ENCODE measurements at regions not wholly inside any gene's neighbourhood (a gene's known extent, or its start where the extent isn't known, plus 50 kb on each side); places are given as distances from the start of the nearest gene placed in this dataset.

DNA sequence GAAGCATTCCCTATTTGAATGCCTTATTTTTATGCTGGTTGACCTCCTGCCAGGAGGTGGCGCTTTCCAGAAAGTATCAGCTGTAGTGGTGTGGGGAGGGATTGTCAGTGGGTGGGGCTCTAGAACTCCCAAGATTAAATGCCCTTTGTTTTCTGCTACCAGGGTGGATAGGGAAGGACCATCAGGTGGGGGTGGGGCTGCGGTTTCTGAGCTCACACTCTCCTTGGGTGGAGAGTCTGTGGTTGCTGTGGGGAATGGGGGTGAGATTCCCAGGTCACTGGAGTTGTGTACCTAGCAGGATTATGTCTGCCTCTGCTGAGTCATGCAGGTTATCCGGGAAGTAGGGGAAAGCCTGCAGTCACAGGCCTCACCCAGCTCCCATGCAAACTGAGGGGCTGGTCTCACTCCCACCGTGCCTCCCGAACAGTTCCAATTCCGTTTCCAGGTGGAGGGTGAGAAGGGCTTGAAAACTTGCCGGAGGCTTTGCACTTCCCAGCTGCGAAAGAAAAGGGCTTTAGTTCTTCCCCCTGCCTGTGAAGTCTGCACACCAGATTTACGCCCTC lies 68.3 kb downstream of the ALG10B start:
- DNase-seq (ENCODE audit: low spot score), result no peak
- in situ Hi-C loops (cut with MboI; ENCODE audit: low pct_unique_long_range_greater_than_20kb, low sequenced_read_pairs, unreplicated experiment), result no loop called here
- TF ChIP-seq, protein P1, sequence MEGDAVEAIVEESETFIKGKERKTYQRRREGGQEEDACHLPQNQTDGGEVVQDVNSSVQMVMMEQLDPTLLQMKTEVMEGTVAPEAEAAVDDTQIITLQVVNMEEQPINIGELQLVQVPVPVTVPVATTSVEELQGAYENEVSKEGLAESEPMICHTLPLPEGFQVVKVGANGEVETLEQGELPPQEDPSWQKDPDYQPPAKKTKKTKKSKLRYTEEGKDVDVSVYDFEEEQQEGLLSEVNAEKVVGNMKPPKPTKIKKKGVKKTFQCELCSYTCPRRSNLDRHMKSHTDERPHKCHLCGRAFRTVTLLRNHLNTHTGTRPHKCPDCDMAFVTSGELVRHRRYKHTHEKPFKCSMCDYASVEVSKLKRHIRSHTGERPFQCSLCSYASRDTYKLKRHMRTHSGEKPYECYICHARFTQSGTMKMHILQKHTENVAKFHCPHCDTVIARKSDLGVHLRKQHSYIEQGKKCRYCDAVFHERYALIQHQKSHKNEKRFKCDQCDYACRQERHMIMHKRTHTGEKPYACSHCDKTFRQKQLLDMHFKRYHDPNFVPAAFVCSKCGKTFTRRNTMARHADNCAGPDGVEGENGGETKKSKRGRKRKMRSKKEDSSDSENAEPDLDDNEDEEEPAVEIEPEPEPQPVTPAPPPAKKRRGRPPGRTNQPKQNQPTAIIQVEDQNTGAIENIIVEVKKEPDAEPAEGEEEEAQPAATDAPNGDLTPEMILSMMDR (IDR thresholded peaks at IDR 0.05; ENCODE audit: extremely low read depth, insufficient read depth, missing control alignments), result no peak

DNA sequence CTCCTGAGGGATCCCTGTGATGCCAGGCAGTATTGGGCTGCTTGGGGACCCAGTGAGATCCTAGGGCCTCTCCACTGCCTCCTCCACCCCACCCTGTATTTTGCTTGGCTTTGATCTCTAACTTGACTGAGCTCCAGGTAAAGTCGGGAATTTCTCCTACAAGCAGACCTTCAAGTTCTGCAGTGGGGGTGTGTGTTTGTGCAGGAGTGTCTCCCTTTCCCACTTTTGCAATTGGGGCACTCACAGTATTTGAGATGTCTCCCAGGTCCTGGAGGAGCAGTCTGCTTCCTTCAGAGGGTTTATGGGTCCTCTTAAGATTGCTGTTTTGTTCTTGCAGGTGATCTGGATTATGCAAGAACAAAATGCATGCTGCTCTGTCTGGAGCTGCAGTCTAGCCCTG lies 68.9 kb downstream of the ALG10B start:
- in situ Hi-C loops (cut with MboI; ENCODE audit: low pct_unique_long_range_greater_than_20kb, low sequenced_read_pairs, unreplicated experiment), result no loop called here
- DNase-seq (ENCODE audit: low spot score), result no peak
- TF ChIP-seq, protein P1 (IDR thresholded peaks at IDR 0.05; ENCODE audit: extremely low read depth, insufficient read depth, missing control alignments), result no peak

- TF ChIP-seq, protein P1 (IDR thresholded peaks at IDR 0.05; ENCODE audit: extremely low read depth, insufficient read depth, missing control alignments), result no peak
- in situ Hi-C loops (cut with MboI; ENCODE audit: low pct_unique_long_range_greater_than_20kb, low sequenced_read_pairs, unreplicated experiment), result no loop called here
- no peak for DNase-seq (ENCODE audit: low spot score)
These were observed 69.8 kb downstream of the ALG10B start for GRCh38 chr12:38386205-38386985.

DNA sequence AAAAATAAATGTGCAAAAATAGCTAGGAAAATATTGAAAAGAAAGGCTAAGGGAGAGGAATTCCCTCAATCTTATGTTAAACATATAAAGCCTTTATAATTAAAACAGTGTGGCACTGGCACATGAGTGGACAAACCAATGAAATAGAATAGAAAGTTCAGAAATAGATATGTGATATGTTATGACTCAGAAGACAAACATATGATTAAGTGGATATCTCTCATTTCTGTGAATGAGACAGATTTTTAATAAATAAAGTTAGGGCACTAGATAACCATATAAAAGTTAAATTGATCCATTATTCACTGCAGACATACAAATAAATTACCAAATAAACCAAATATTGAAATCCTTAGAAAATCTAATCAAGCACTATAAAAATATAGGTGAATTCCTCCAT lies 73.0 kb downstream of the ALG10B start:
- TF ChIP-seq, protein P1 (IDR thresholded peaks at IDR 0.05; ENCODE audit: extremely low read depth, insufficient read depth, missing control alignments), result no peak
- in situ Hi-C loops (cut with MboI; ENCODE audit: low pct_unique_long_range_greater_than_20kb, low sequenced_read_pairs, unreplicated experiment), result no loop called here
- DNase-seq (ENCODE audit: low spot score), result no peak

- in situ Hi-C loops (cut with MboI; ENCODE audit: low pct_unique_long_range_greater_than_20kb, low sequenced_read_pairs, unreplicated experiment), result no loop called here
- TF ChIP-seq, protein P1 (IDR thresholded peaks at IDR 0.05; ENCODE audit: extremely low read depth, insufficient read depth, missing control alignments), result no peak
- no peak for DNase-seq (ENCODE audit: low spot score)
These were observed 74.4 kb downstream of the ALG10B start for GRCh38 chr12:38391007-38391406.

DNA sequence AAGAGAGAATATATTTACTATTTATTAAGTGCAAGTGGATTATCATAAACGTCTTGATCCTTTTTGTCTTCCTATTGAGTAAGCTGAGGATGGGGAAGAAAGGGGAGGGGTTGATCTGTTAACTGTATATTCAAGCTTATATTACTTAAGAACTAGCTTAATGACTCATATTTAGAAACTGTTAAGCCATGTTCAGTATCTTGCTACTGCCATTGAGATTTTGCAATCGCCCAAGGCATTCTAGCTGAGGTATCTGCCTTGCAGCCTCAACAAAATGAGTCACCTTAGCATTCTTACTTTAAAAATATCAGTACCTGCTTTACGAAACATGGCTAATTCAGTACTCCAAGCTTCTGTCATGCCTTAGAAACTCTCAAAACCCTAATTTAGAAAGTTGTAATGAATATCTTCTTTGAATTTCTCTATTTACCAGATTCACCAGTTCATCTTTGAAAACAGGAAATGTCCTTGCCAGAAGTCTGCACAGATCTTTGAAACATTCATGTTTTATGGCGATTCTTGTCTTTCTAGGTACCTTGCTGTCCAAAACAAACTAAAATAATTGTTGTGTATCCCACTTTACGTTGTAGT lies 76.1 kb downstream of the ALG10B start:
- in situ Hi-C loops (cut with MboI; ENCODE audit: low pct_unique_long_range_greater_than_20kb, low sequenced_read_pairs, unreplicated experiment), result no loop called here

More for the DNA sequence above, 76.1 kb downstream of the ALG10B start:
- TF ChIP-seq, protein P1 (IDR thresholded peaks at IDR 0.05; ENCODE audit: extremely low read depth, insufficient read depth, missing control alignments), result no peak
- DNase-seq (ENCODE audit: low spot score), result peak; percentile 5
